Cardiac muscle cell (in vitro differentiated cells and primary cell): ENCODE measurements at regions not wholly inside any gene's neighbourhood (a gene's known extent, or its start where the extent isn't known, plus 50 kb on each side); places are given as distances from the start of the nearest gene placed in this dataset.
"Not testable (repeated sequence)": the region's sequence is repeated elsewhere in the genome, so short reads cannot be mapped to it uniquely, and the experiment has no call there.

Experiments
- DNase-seq, 2 donors: peaks; one replicate each; pipeline versions ENCODE4 v3.0.0 to v3.0.0-alpha.2; 2010 to 2017; ENCODE audit warnings: low read depth in 1 of 2, low spot score in 1 of 2
- H3K27ac ChIP-seq: fragments of 200-600 bp; sonication (generic); 2 replicates; pipeline ENCODE4 v1.5.1; 2016
- H3K27me3 ChIP-seq: fragments of 200-600 bp; sonication (generic); 2 replicates; pipeline ENCODE4 v1.6.0; 2016; ENCODE audit warnings: control low read depth
- H3K36me3 ChIP-seq: fragments of 200-600 bp; sonication (generic); 2 replicates; pipeline ENCODE4 v1.5.1; 2016; ENCODE audit warnings: control low read depth
- H3K4me1 ChIP-seq: fragments of 200-600 bp; sonication (generic); 2 replicates; pipeline ENCODE4 v1.8.1; 2017; ENCODE audit warnings: low read depth, mild to moderate bottlenecking, mixed run types
- H3K4me3 ChIP-seq: fragments of 200-600 bp; sonication (generic); 2 replicates; pipeline ENCODE4 v1.5.1; 2016; ENCODE audit warnings: mild to moderate bottlenecking
- H3K9me3 ChIP-seq: fragments of 200-600 bp; sonication (generic); 2 replicates; pipeline ENCODE4 v1.5.1; 2017; ENCODE audit warnings: low read depth, mild to moderate bottlenecking, control low read depth
- TF ChIP-seq, protein P1 (sequence below): IDR thresholded peaks from 2 replicates; pipeline ENCODE4 v1.5.1; 2012; ENCODE audit warnings: low read depth, mild to moderate bottlenecking, low read length

DNA sequence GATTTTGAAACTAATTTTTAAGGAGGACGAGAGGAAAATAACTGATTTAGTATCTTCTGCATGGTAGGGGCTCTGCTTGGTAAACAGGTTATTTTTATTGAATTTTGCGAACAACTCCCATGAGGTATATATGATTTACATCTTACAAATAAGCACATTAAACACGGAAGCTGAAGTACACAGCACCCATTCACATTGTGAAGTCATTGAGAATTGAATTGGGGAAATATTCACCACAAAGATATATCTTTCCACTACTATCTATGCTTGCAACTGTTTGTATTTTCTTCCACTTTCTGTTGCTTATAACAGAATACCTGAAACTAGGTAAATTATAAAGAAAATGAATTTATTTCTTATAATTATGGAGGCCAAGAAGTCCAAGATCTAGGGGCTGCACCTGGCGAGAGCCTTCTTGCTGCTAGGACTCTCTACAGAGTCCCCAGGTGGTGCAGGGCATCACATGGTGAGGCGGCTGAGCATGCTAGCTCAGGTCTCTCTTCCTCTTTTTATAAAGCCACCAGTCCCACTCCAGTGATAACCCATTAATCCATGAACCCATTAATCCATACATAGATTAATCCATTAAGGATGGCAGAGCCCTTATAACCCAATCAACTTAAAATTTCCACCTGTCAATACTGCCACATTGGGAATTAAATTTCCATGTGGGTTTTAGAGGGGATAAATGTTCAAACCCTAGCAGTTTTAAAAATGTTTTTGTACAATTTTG is 79.0 kb upstream of the ZNF608 start:
- no peak overlapping the region for H3K27ac ChIP-seq
- TF ChIP-seq, protein P1, sequence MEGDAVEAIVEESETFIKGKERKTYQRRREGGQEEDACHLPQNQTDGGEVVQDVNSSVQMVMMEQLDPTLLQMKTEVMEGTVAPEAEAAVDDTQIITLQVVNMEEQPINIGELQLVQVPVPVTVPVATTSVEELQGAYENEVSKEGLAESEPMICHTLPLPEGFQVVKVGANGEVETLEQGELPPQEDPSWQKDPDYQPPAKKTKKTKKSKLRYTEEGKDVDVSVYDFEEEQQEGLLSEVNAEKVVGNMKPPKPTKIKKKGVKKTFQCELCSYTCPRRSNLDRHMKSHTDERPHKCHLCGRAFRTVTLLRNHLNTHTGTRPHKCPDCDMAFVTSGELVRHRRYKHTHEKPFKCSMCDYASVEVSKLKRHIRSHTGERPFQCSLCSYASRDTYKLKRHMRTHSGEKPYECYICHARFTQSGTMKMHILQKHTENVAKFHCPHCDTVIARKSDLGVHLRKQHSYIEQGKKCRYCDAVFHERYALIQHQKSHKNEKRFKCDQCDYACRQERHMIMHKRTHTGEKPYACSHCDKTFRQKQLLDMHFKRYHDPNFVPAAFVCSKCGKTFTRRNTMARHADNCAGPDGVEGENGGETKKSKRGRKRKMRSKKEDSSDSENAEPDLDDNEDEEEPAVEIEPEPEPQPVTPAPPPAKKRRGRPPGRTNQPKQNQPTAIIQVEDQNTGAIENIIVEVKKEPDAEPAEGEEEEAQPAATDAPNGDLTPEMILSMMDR: no peak
- DNase-seq: no peak
- peaks cover 12% of the 10 kb centered on the region for H3K4me1 ChIP-seq
- H3K4me3 ChIP-seq: no peak overlapping the region
- H3K27me3 ChIP-seq: no peaks in the 10 kb centered on the region
- no peaks in the 10 kb centered on the region for H3K36me3 ChIP-seq
- H3K9me3 ChIP-seq: no peaks in the 10 kb centered on the region

DNA sequence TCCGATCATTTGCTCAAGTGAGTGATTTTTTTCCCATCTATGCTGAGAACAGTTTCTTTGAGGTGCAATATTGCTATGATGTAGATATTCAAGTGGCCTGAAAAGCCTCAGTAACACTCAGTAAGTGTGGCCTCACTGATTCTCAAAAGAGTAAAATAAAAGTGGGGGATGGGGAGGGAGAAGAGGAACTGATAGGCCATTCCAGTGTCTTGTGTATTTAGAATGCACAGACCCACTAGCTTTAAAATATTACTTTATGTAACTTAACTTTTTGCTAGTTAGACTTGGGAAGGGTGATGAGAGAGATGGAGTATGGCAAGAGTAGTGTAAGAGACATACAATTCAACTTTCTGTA is 79.5 kb upstream of the ZNF608 start:
- no peak overlapping the region for H3K27ac ChIP-seq
- TF ChIP-seq, protein P1: no peak
- H3K4me3 ChIP-seq: no peak overlapping the region
- H3K4me1 ChIP-seq: peaks cover 12% of the 10 kb centered on the region
- H3K27me3 ChIP-seq: no peaks in the 10 kb centered on the region
- no peaks in the 10 kb centered on the region for H3K36me3 ChIP-seq
- DNase-seq: no peak
- no peaks in the 10 kb centered on the region for H3K9me3 ChIP-seq

DNA sequence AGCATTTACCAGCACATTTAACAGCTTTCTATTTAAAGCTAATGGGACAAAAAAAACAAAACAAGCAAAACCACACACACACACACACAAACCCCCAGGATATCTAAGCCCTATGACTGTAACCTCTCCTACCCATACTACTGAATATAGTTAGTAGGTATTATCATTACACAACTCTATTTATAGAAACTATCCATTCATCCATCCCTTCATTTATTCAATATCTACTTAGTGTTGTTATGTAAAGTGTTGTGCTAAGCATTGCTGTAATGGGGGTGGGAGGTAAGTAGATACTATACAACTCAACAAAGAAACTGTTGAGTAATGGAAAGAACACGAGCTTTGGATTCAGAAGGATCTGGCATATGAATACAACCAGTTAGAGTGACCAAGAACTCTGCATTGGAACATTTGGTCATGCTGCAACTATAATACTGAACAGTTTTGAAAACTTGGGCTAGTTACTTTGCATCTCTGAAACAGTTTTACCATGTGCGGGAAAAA is 82.3 kb upstream of the ZNF608 start:
- peaks cover 10% of the 10 kb centered on the region for H3K4me1 ChIP-seq
- H3K27me3 ChIP-seq: no peaks in the 10 kb centered on the region
- H3K36me3 ChIP-seq: no peaks in the 10 kb centered on the region
- H3K4me3 ChIP-seq: no peak overlapping the region
- no peak for DNase-seq
- H3K9me3 ChIP-seq: no peaks in the 10 kb centered on the region
- TF ChIP-seq, protein P1: no peak
- H3K27ac ChIP-seq: no peak overlapping the region

DNA sequence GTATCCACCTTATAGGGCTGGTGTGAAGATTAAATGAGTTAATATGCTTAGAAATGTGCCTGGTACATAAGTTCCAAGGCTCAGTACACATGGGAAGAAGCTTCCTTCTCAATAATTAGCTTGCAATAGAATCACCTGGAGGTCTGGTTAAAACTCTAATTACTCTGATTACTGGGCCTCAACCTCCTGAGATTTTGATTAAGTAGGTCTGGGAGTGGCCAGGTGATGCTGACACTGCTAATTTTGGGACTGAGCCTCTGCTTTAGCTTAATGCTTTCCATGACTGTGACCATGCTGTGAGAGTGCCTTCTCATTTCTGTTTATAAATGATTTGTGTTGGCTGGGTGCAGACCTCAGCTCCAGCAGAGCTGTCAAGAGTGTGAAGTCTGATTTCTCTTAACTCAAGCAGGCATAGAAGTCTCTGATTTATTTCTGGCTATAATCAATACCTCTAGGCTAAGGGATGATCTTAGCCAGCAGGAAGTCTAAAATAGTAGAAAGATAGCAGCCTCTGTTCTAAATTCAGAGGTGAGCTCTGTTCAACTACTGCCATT is 85.3 kb upstream of the ZNF608 start:
- no peaks in the 10 kb centered on the region for H3K36me3 ChIP-seq
- TF ChIP-seq, protein P1: no peak
- no peaks in the 10 kb centered on the region for H3K4me1 ChIP-seq
- H3K27ac ChIP-seq: peak overlapping the region; percentile 52
- no peak for DNase-seq
- no peaks in the 10 kb centered on the region for H3K27me3 ChIP-seq
- no peaks in the 10 kb centered on the region for H3K9me3 ChIP-seq
- H3K4me3 ChIP-seq: no peak overlapping the region

DNA sequence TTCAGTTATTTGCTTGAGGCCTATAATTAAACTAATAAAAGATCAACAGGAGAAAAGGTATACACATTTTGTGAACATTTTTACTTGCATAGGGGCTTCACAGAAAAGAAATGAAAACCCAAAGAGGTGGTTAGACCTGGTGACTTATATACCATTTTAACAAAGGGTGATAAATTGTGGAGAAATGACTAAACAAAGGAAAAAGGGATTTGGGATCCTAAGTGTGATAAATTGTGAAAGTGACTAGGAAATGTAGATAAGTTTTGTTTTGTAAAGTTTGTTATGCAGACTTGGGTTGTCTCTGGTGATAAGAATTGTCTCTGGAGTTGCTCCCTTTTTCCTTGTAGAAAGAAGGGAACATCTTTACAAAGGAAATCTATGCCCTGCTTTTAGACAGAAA is 86.1 kb upstream of the ZNF608 start:
- DNase-seq: no peak
- Histone ChIP-seq H3K4me3 (no peak overlapping the region), H3K9me3 (no peaks in the 10 kb centered on the region), H3K36me3 (no peaks in the 10 kb centered on the region), H3K27me3 (no peaks in the 10 kb centered on the region), H3K27ac (peak overlapping the region; percentile 52), H3K4me1 (no peaks in the 10 kb centered on the region)
- TF ChIP-seq, protein P1: no peak

DNA sequence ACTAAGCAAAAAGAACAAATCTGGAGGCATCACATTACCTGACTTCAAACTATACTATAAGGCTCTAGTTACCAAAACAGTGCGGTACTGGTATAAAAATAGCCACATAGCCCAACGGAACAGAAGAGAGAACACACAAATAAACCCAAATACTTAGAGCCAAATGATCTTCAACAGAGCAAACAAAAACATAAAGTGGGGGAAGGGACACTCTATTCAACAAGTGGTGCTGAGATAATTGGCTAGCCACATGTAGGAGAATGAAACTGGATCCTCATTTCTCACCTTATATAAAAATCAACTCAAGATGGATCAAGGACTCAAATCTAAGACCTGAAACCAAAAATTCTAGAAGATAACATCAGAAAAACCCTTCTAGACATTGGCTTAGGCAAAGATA is 89.9 kb upstream of the ZNF608 start:
- H3K4me1 ChIP-seq, H3K27me3 ChIP-seq, H3K4me3 ChIP-seq, H3K27ac ChIP-seq, DNase-seq, H3K9me3 ChIP-seq, H3K36me3 ChIP-seq: not testable (repeated sequence)
